ENCODE measurements at regions not wholly inside any gene's neighbourhood (a gene's known extent, or its start where the extent isn't known, plus 50 kb on each side); places are given as distances from the start of the nearest gene placed in this dataset.

DNA sequence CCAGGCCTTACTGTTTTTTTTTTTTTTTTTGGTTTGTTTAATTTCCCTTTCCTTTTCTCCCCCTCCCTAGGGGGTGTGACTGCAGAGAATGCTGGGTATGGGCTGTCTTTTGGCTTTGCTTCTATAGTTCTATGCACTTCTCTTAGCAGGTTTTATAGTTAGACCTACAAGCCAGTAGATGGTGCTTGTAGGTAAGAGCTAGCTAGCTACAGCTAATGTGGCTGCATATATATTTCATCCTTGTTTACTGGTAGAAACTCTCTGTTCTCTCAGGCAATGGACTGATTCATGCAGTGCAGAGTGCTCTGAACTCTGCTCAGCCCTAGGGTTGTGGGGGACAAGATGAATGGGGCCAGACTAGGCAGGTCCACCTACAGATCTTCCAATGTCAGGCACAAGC is 246.4 kb downstream of the SH2D1A start:
- H3K4me1 ChIP-seq = no peaks in the 10 kb centered on the region
- intact Hi-C loops (cut with DNase I) = no loop called here
- H3K4me3 ChIP-seq = no peak overlapping the region
- TF ChIP-seq, protein P1, sequence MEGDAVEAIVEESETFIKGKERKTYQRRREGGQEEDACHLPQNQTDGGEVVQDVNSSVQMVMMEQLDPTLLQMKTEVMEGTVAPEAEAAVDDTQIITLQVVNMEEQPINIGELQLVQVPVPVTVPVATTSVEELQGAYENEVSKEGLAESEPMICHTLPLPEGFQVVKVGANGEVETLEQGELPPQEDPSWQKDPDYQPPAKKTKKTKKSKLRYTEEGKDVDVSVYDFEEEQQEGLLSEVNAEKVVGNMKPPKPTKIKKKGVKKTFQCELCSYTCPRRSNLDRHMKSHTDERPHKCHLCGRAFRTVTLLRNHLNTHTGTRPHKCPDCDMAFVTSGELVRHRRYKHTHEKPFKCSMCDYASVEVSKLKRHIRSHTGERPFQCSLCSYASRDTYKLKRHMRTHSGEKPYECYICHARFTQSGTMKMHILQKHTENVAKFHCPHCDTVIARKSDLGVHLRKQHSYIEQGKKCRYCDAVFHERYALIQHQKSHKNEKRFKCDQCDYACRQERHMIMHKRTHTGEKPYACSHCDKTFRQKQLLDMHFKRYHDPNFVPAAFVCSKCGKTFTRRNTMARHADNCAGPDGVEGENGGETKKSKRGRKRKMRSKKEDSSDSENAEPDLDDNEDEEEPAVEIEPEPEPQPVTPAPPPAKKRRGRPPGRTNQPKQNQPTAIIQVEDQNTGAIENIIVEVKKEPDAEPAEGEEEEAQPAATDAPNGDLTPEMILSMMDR (IDR thresholded peaks at IDR 0.05) = no peak
- H3K36me3 ChIP-seq = no peaks in the 10 kb centered on the region
- DNase-seq = no peak
- peaks cover 0 to 4% (median 0%) of the 10 kb centered on the region in 4 donors for H3K27me3 ChIP-seq
- H3K27ac ChIP-seq = no peak overlapping the region
- no peak for ATAC-seq
- no peak for FAIRE-seq
- no peaks in the 10 kb centered on the region for H3K9me3 ChIP-seq

DNA sequence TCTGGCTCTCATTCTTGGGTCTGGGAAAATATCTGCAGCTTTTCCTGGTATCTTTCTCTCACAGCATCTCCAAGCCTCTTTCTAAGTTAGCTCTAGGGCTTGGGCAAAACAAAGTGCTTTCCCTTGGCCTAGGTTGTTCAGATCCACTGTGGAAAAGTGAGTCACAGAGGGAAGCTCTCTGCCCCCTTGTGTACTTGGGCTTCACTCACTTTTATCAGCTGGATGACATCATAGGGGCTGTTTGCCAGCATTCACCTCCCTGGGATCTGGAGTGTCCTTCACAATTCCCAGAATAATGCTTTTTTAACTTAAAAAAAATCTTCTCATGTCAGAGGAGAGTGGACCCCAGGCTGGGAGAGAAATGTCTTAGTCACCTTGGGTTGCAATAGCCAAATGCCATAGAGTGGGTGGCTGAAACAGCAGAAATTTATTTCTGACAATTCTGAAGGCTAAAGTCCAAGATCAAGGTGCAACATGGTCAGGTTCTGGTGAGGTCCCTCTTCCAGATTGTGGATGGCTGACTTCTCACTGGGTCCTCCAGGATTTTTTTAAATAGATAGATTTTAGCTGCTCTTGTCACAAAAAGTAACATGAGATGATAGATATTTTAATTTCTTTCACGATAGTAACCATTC is 247.8 kb downstream of the SH2D1A start:
- Histone ChIP-seq H3K9me3 (no peaks in the 10 kb centered on the region), H3K27me3 (peaks cover 0 to 4% (median 0%) of the 10 kb centered on the region in 4 donors), H3K27ac (no peak overlapping the region), H3K4me1 (no peaks in the 10 kb centered on the region), H3K36me3 (no peaks in the 10 kb centered on the region), H3K4me3 (no peak overlapping the region)
- peak in 1 of 4 donors; percentile 46 for ATAC-seq
- FAIRE-seq = no peak
- TF ChIP-seq, protein P1 (IDR thresholded peaks at IDR 0.05) = no peak
- 44 to 56% methylated on average over 1 of the region's 1 CpG for WGBS, 2 donors
- no peak for DNase-seq
- intact Hi-C loops (cut with DNase I) = no loop called here

DNA sequence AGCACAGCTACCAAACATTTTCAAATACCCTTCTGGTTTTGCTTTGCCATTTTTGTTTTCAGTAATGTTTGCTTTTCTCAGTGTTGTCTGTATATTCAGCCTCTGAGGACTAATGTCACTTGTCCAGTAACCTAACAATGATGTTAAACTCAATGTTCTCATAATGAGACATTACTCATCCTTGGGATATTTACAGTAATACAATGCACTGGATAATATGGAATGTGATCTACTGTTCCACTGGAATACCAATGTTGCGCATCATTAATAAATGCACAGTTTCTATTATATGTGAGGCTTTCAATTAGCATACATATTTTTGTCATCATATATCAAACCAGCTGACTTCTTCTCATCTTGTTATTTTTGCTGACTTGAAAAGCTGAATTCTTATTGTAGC is 259.1 kb downstream of the SH2D1A start:
- ATAC-seq (no peak), FAIRE-seq (no peak), DNase-seq (no peak)
- Histone ChIP-seq H3K27ac (no peak overlapping the region), H3K9me3 (no peaks in the 10 kb centered on the region), H3K27me3 (no peaks in the 10 kb centered on the region), H3K4me3 (no peak overlapping the region), H3K36me3 (no peaks in the 10 kb centered on the region), H3K4me1 (no peaks in the 10 kb centered on the region)
- intact Hi-C loops (cut with DNase I) = no loop called here
- 92% methylated on average over 1 of the region's 1 CpG for WGBS, 2 donors
- TF ChIP-seq, protein P1 (IDR thresholded peaks at IDR 0.05) = no peak

DNA sequence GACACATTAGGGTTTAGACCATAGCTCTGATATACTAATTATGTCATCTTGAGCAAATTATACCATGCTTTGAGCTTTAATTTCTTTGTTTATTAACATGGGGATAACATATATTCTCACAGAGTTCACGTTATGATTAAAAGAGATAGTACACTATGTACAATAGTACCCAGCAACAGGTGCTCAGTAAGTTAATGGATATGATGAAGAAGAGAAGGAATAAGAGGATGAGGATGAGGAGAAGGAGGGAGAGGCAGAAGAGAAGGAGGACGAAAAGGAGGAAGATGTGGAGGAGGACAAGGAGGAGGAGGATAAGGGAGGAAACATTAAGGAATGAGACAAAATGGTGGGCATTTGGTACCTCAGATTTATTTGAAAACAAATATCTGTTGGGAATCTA is 260.4 kb downstream of the SH2D1A start:
- FAIRE-seq = no peak
- intact Hi-C loops (cut with DNase I) = no loop called here
- TF ChIP-seq, protein P1 (IDR thresholded peaks at IDR 0.05) = no peak
- Histone ChIP-seq H3K27me3 (no peaks in the 10 kb centered on the region), H3K4me1 (no peaks in the 10 kb centered on the region), H3K9me3 (no peaks in the 10 kb centered on the region), H3K36me3 (no peaks in the 10 kb centered on the region), H3K27ac (no peak overlapping the region), H3K4me3 (no peak overlapping the region)
- no peak for DNase-seq
- 24 to 37% methylated on average over 2 of the region's 2 CpGs for WGBS, 2 donors
- ATAC-seq = no peak

DNA sequence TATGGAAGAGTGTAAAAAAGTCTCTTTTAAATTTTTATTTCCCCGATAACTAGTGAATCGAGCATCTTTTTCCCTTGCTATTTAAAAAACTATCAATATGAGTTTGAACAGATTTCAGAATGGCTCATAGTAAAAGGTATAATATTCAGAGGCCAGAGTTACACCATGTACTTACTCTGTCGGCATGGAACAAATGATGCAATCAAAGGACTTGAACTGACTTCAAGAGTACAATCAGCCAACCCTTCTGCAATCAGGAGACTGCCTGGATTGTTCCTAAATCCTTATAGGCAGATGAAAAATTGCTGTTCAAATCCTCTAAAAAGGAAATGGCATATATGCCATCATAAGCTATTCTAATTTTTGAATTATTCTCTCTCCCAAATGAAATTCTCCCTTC is 273.3 kb downstream of the SH2D1A start:
- no peak overlapping the region for H3K4me3 ChIP-seq
- H3K27ac ChIP-seq = no peak overlapping the region
- 69 to 72% methylated on average over 3 of the region's 3 CpGs for WGBS, 2 donors
- ATAC-seq (no peak), FAIRE-seq (no peak), DNase-seq (no peak)
- H3K9me3 ChIP-seq = no peaks in the 10 kb centered on the region
- no peaks in the 10 kb centered on the region for H3K4me1 ChIP-seq
- no peaks in the 10 kb centered on the region for H3K36me3 ChIP-seq
- H3K27me3 ChIP-seq = peaks cover 0 to 9% (median 0%) of the 10 kb centered on the region in 4 donors
- intact Hi-C loops (cut with DNase I) = no loop called here
- TF ChIP-seq, protein P1 (IDR thresholded peaks at IDR 0.05) = no peak
